HG02588 (cell line): ENCODE measurements at regions not wholly inside any gene's neighbourhood (a gene's known extent, or its start where the extent isn't known, plus 50 kb on each side); places are given as distances from the start of the nearest gene placed in this dataset.

Experiments
- ATAC-seq: cut with Tn5 transposase; IDR thresholded peaks from one replicate; pipeline ENCODE4 v1.9.1; 2021; ENCODE audit warnings: mild to moderate bottlenecking, moderate library complexity; ENCODE audit not compliant: unreplicated experiment

GRCh38 chr5:14090755-14091154 lies 52.4 kb upstream of the TRIO start:
- ATAC-seq = no peak

DNA sequence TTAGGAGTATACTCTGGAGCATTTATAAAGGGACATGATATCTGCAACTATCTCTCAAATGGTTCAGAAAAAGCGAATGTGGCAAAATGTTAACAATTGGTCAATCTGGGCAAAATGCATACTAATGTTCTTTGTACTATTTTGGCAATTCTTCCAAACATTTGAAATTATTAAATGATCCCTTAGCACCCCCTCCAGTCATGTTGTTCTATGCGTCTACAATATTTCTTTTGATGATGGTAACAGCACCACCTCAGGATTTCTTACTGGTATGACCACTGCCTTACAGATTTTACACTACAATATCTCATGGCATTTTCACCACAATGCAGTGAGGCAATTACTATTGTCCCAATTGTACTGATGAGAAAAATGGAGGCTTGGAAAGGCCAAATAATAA lies 52.9 kb upstream of the TRIO start:
- ATAC-seq = no peak

DNA sequence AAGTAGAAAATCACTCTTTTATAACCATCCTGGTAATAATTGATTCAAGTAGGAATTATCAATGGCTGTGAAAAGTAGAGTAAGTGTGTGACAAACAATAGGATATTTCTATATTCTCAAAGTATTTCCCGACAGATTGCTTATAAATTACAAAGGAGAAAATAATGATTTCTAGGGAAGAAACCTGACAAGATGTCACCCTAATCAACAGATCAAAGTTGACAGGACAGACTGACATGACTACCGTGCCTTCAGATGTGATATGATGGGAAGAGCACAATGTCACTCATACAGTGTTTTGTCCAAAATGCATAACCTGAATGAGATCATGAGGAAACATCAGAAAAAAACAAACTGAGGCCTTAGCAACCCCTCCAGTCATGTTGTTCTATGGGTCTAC lies 53.9 kb upstream of the TRIO start:
- ATAC-seq = no peak

DNA sequence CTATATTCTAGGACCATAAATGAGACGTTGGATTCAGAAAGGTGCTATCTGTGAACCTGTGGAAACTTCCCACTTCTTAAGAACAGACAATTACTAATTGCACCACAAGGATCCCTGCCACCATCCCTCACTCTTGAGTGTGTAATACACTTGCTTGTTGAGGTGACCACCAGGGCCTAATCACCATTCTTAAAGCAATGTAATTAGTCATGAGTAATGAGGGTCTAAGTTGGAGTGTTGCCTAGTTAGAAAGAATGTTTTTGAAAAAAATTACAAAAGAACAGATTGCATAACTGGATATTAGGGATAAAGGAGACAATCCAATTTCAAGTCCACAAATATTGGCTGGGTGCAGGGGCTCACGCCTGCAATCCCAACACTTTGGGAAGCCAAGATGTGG lies 56.9 kb upstream of the TRIO start:
- ATAC-seq = no peak

DNA sequence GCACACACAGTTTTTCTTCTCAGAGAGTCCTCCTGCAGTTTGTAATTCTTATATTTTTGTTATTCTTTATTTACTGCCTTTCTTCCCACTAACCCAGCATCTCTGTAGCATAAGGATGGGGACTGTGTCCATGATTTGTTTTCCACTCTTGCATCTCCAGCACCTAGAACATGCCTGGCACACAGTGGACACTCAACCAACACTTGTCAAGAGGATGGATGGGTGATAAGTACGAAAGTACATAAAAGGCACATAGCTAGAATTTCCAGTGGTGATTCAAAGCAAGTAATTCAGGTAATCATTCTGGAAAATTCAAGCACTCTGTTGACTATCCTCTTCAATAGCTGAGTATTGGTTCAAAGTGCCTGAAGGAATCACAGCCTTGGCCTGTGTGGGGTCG lies 60.2 kb upstream of the TRIO start:
- ATAC-seq = no peak

- ATAC-seq = no peak
Measured at GRCh38 chr5:14082523-14082922, 60.6 kb upstream of the TRIO start.

DNA sequence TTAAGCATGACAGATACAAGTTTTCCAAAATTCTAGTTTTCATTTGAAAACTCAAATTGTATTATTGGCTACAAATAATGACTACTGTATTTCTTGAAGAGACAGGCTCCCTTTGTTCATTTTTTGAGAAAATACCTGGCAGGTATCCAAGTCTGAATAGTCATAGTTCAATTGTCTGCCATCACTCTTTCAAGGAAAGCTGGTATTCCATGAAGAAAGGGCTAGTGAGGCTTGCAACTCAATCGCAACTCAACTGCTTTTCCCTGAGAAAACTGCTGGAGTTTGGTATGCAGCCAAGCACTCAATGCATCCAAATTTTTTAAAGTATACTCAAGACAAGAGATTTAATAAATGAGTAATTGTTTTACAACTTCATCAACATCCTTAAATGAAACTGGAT lies 61.4 kb upstream of the TRIO start:
- no peak for ATAC-seq

- no peak for ATAC-seq
Measured at GRCh38 chr5:14078716-14079115, 64.4 kb upstream of the TRIO start.

GRCh38 chr5:14077501-14077900 lies 65.6 kb upstream of the TRIO start:
- no peak for ATAC-seq

- no peak for ATAC-seq
Measured at GRCh38 chr5:14076561-14076960, 66.6 kb upstream of the TRIO start.

DNA sequence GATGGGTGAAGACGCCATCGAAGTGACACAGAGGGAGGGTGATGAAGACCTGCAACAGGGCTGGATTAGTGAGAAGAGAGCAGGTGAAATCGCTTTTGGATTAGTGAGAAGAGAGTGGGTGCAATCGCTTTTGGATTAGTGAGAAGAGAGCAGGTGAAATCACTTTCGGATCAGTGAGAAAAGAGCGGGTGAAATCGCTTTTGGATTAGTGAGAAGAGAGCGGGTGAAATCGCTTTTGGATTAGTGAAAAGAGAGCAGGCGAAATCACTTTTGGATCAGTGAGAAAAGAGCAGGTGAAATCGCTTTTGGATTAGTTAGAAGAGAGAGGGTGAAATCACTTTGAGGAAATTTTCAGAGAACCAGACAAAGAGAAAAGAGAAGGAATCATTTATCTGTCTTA lies 67.2 kb upstream of the TRIO start:
- ATAC-seq = no peak

GRCh38 chr5:14071433-14071832 lies 71.7 kb upstream of the TRIO start:
- no peak for ATAC-seq

GRCh38 chr5:14069021-14069420 lies 74.1 kb upstream of the TRIO start:
- ATAC-seq = no peak

GRCh38 chr5:14068136-14068535 lies 75.0 kb upstream of the TRIO start:
- no peak for ATAC-seq

- no peak for ATAC-seq
Measured at GRCh38 chr5:14066326-14066725, 76.8 kb upstream of the TRIO start.

DNA sequence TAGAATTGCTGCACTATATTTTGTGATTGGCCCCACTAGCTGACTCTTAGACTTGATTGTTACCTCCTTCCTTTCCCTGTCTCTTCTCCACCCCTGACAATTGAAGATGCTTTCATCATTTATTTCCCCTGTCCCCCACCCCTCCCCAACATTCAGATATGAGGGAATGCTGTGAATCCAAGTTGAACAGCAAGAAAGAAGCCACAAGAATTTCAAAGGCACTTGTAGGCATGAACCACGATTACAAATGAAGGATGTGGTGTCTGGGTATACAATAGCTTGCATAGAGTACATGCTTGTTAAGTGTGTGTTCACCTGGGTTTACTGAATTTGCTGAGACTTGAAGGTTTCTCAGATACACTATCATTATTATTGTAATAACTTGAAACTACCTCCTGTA lies 78.3 kb upstream of the TRIO start:
- ATAC-seq = no peak

DNA sequence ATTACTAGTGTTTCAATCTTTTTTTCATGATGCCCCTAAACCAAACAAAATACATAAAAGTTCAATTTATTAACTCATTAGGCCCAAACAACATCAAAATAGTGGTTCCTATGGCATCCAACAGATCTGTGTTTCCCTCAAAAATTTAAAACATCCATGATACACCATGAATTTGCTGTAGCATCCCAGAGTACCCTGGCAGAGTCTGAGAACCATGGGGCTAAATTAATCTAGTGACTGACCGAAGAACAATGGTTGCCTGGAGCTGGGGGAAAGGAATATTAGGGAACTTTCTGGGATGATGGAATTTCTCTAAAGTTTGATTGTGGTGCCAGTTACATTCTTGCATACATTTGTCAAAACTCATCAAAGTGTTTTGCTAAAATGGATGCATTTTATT lies 79.5 kb upstream of the TRIO start:
- no peak for ATAC-seq

GRCh38 chr5:14063138-14063537 lies 80.0 kb upstream of the TRIO start:
- no peak for ATAC-seq

- no peak for ATAC-seq
Measured at GRCh38 chr5:14062178-14062577, 81.0 kb upstream of the TRIO start.

DNA sequence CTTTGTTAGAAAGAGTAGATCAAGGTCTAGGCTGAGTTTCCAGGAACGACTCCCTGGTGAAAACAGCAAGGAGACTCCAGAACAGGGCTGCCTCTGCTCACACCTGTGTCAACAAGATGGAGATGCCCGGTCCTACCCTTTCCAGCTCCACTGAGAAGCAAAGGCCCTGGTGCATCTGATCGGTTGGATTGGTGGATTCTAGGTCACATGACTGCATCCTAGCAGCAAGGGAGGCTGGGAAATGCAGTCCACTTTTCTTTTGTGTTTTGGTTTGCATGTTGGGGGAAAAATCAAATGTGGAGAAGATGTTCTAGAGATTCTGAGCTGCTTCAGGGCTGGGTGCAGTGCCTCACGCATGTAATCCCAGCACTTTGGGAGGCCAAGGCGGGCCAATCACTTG lies 82.0 kb upstream of the TRIO start:
- ATAC-seq = no peak

GRCh38 chr5:14060218-14060617 lies 82.9 kb upstream of the TRIO start:
- no peak for ATAC-seq

- no peak for ATAC-seq
Measured at GRCh38 chr5:14059810-14060209, 83.3 kb upstream of the TRIO start.

DNA sequence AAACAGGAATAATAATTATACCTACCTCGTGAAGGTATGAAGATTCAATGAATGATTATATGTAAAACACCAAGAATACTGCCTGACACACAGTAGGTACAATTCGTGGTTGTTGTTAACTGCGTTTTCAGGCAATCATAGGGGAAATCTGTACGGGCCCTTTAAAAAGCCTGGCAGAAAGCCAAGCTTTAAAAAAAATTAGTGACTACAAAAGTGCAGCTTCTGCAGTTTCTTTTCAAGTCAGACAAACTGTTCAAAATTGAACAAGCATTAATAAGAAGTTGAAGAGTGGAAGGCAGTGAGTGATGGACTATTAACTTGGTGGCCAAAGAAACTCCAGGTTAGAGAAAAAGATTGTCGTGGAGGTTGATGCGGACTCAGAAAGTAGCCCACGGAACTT lies 85.9 kb upstream of the TRIO start:
- ATAC-seq = no peak

GRCh38 chr5:14056039-14056438 lies 87.1 kb upstream of the TRIO start:
- ATAC-seq = no peak
